CD4-positive, alpha-beta T cell treated with Interleukin-17A for 4 hours (primary cell): ENCODE measurements at regions not wholly inside any gene's neighbourhood (a gene's known extent, or its start where the extent isn't known, plus 50 kb on each side); places are given as distances from the start of the nearest gene placed in this dataset.

Source experiments
- DNase-seq: peaks from one replicate; pipeline ENCODE4 v3.0.0-alpha.2; 2020; ENCODE audit warnings: mixed read lengths

DNA sequence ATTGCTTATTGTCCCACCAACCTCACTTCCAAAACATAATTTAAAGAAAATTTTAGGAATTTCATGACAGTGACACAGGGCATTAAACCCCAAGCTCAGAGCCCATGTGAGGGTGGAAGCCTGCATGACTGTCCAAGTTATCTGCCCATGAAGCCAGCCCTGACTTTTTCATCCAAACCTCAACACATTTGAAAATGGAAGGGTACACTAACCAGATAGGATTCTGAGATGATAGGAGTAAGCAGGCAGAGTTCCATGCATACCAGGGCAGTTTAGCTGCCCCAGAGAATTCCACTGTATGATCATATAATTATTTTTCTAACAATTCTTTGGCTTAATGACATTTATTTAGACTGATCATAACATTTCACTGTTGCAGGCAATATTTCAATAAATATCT is 986.0 kb downstream of the TTLL7 start:
- no peak for DNase-seq

DNA sequence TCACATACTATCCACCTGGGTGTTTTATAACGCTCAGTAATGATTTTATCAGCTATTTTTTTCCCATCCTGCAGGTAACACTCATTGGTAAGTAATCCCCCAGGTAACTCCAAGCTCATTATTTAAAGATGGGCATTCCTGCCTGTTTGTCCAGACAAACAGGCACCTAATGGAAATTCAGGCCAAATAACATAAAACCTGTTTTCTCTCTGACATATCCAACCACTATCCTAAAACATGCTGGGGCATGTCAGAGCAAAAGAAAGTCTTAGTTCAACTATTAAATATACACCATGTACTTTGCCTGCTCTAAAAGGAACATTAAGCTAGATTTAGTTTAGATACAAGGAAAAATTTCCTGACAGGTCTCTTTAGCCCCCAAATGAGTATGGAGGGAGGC is 987.7 kb downstream of the TTLL7 start:
- DNase-seq, result no peak

DNA sequence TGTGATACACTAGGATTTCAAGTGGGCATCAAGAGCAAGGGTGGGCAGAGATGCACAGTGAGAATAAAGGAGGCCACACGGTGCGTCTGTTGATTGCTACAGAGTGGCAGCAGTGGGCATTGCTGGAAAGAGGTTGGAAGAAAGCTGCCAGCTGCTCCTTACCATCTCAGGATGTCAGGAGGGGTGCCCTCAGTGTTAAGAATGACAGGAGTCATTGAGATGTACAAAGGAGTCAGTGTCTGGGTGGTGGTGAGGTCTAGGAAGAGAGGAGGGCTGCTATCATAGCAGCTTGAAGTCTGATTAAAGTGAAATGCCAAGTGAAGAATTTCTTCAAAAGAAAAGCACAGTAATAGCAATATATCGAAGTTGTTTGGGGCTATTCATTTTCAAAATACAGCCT is 992.7 kb downstream of the TTLL7 start:
- DNase-seq, result no peak

DNA sequence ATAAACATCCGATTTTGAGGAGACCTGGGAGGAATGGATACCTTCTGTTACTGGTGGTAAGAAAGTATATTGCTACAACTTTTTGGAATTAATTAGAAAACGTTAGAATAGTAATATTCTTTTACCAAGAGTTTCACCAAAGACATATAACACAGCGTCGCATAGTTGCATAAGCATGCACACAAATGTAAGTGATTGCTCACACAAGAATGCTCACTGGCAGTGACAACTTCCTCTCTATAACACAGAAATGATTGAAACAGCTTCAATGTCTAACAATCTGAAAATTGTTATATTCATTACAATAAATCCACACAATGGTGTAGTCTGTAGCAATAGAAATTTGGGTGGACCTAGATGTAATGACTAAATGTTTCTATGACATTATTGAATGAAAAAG is 998.6 kb downstream of the TTLL7 start:
- DNase-seq, result no peak

DNA sequence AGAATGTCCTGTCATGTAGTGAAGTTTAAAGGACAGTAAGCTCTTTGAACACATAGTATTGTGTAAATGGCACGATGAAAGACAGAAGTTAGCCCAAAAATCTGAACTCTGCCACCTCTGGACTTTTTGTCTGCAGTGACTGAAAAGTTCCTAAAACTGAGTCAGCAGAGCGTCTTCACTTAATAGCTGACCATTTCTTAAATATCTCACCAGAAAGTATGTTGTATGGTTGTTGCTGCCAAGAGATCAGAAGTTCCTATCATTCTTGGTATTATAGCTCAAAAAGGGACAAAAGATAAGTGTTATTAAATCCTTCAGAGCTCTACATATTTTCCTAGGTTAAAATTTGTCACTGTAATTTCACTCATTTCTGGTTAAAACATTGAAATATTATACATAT is 1003.0 kb downstream of the TTLL7 start:
- no peak for DNase-seq

DNA sequence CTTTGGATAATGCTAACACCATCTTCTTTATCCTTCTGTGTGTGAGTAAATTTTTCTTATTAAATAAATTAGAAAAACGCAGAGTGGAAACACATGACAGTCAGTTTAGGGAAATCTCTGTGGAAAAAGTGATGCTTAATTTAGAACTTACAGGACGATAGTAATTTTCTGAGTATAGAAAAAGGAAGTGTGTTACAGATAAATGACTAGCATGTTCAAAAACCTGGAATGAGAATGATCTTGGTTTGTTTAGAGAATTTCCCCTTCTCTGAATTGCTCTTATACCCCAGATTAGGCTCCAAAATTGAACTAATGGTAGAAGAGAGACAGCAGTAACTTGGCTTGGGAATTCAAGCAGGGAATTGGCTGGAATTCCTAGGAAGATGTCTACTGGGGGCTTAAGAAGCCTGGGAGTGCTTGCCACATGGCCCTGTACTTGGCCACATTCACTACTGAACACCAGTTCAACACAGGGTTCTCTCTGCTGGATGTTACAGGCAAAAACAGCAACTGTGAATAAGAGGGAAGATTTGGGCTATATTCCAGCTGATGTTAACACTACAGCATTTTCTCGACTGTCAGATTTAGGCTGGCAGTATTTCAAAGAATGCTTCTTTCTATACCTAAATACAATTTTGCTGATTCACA is 1004.2 kb downstream of the TTLL7 start:
- DNase-seq, result no peak

DNA sequence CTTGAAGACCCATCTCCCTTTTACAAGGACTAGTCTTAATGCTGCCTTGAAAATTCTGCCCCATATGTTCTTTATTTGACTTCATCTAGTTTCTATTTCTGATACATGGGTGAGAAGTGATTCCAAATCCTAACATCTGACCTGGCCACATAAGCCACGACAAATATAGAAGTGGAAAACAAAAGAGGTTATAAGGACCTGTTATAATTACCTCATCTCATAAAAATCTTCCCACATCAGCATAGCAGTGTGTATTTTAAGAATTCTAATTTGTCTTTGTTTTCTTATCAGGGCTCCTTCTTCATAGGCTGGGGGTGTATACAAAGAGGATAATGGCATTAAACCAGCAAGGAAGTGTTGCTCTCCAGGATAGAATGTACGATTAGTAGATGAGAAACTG is 1007.4 kb downstream of the TTLL7 start:
- no peak for DNase-seq

DNA sequence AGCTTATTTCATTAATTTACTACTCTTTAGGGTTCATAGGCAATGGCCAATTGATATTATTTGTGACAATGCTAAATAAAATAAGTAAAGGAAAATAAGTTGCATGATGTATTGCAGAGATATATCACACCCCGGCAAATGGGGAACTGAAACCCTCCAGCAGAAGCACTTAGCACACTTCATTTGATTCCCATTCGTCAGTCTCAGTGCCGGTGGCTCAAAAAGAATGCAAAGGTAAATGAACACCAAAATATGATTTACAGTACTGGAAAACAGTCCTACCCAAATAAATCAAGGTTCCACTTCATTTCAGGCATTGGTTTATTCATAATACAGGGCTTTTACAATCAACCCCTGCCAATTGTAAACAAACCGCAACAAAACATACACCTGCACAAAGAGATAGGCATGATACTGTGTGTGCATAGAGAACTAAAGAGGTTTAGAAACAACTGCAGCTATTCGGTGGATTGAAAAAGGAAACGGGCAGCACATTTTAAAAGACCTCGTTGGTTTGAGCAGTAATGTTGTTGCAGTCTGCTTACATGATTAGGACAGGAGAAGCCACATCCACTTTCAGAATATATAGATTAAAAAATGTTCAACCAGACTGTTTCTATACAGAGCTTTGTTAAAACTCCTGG is 1019.2 kb downstream of the TTLL7 start:
- no peak for DNase-seq

DNA sequence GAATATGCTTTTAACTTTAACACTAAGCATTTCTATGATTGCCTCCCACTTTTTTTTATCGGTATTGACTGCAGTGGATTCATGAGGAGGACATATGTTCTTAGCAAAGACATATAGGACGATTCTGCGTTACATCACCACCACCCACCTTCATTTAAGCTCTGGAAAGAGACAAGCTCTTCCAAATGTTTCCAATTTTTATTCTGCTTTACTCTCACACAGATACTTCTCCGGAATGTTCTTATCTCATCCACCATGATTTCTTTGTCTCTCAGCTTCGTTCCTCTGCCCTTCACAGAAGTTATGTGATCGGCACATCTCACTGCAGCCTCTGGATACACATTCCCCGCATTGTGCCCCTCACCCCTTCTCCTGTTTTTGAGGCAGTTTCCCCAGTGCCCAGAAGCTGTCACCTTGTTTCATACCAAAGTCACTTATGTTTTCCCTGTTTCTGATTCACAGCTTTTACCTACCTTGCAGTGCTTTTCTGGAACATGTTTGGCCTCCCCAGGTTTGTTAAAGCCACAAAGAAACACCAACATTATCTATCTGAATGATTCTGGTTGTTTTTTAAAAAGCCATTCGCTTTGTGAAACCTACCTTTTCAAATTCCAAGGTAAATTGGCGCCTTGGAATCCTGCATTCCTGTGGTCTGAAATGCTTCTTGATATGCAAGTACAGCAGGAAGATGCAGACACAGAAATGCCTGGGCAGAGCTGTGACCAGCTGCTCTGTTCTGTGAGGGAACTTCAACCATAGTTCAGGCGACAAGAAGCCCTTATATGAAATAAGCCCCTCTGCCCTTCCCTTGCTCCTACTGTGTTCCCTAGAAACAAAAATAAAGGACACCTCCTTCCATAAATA is 1020.2 kb downstream of the TTLL7 start:
- no peak for DNase-seq

DNA sequence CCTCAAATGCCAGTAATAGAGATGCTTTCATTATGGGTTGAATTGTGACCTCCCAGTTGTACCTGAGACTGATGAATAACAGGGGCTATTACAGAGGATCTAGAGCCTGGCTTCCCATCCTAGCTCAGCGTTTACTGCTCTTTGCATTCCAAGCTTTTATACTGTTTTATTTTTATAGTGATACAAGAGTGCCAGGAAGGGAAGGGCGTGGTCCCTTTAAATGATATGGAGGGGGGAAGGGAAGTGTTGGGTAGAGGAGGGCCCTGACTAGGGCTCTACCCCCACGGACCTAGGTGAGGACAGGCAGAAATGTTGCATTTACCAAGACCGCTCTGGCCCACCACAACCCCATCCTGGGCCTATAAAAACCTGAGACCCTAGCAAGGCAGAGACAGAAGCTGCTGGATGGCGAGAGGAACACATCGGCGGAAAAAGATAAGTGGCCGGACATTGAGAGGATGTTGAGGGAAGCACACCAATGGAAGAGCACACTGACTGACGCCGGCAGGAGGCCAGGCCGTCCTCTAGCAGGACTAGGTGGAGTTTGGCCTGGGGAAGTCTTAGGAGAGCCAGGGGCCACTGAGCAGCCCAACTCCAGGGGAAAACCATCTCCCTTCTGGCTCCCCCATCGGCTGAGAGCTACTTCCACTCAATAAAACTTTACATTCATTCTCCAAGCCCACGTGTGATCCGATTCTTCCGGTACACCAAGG is 1025.9 kb downstream of the TTLL7 start:
- DNase-seq, result no peak

DNA sequence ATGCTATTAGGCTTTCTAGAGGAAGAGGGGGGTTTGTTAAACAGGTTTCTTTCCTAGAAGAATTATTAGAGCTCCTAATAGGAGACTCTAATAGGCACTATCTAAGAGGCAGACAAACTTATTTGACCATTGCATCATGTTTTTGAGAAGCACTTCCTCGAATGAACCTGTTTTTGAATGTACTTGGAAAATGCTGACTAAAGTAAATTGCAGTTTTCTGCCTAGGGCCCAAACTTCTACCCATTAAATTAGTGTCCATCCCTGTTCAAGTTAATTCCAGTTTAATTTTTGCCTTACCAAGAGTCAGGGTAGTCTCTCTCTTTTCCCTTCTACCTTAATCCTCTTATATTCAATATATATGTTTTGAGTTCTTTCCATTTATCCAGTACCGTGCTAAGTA is 1029.6 kb downstream of the TTLL7 start:
- no peak for DNase-seq

DNA sequence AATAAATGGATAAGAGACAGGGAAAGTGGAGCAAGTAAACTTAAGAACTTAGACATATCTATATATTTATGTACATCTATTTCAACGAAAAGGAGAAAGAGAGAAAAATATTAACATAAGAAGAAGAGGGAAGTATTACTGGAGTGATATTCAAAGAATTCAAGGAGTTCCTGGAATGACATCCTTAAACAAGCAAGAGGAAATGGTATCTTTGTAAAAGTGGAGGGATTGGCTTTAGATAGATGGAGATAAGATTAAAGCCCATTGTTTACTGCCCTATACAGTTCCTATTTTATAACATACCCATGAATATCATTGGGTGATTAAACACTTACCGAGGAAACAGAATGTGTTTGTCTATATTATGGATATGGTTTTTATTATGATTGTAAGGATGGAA is 1036.3 kb downstream of the TTLL7 start:
- DNase-seq, result no peak

DNA sequence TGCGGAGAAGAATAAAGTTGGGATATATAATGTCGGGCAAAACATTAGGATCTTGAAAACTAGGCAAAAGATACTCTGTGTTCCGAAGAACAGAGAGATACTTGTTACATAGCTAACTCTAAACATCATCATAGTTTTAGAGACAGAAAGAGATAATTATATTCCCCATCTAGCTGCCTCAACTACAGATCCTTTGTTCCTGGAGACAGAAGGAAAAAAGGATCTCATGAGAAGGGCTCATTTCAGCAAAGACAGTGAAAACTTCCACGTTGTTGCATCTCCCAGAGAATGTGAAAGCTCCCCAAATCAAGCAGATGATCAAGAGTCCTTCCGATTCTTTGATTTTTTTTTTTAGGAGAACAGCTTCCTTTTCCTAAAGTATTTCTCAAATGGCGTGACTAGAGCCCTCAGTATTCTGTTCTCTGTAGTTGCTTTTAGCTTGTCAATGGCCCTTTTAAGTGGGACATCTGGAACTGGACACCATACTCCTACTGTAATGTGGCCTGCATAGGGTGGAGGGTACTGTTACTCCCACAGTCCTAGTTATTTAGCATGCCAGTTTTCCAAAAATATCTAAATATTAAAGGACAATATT is 1048.2 kb downstream of the TTLL7 start:
- DNase-seq, result no peak

DNA sequence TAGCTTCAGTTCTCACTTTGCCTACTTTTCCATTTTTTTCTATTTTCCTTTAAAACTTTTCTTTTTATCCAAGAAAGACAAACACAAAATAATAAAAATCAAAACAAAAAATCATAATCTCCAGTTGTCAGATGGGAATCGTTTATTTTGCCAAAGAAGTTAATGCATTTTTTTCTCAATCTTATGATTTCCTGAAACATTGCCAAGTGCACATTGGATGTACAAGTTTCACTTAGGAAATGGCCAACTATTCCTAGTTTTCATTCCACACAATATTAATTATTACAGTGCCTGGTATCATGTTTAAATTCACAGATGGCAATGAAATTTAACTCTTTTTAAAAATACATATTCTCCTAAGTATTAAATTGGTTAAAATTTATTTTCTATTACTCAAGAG is 1050.5 kb downstream of the TTLL7 start:
- no peak for DNase-seq

DNA sequence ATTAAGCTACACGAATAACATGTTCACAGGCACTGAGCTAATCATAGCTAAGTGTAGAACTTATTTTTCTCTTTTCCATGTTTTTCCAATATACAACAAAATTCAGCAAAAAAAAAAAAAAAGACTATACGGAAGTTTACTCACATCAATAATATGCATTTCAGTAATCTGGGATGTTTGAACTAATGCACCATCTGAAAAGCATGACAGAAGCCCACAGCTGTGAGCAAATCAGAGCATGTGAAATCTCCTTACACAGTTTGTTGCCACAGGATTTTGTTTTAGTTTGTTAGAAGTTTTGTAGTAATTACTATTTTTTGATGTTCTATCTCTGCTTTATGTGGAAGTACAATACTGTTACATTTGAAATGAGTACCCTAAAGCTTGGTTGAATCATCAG is 1051.7 kb downstream of the TTLL7 start:
- DNase-seq, result no peak

DNA sequence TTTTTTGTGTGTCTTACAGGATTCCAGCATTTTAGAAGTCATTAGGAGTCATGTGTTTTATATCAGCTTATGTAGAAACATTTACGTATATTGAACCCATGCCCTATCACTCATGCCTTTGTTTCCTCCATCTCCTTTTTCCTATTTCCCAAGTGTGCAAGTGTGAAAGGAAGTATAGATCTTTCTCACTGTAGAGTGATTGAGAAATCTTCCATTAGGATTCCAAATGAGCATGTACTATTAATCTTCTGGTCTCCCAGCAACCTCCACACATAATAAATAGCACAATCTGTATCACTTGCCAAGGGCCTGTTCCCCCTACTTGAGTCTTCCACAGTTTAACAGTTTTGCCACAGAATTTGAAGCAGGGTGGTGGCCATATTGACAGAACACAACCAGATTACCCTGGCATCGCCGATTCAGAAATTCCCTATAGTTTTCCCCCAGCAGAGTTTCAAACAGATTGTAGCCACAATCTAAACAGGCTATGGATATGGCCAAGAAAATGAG is 1052.8 kb downstream of the TTLL7 start:
- DNase-seq, result no peak

DNA sequence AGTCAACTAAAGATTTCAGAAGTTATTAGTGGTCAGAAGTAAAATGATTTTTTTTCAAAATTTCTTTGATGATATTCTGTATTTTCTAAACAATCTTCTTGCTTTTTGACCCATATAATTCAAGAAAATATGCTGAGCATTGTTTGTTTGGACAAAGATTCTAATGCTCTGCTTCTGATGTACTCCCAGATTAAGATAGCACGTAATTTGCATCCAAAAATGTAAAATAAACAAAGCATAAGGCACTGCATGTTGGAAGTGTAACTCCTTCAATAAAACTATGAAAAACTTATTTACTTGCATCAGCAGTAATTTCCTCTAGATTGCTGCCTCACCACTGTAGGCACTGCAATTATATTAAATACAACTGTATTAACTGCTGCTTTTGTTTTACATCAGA is 1054.1 kb downstream of the TTLL7 start:
- no peak for DNase-seq

DNA sequence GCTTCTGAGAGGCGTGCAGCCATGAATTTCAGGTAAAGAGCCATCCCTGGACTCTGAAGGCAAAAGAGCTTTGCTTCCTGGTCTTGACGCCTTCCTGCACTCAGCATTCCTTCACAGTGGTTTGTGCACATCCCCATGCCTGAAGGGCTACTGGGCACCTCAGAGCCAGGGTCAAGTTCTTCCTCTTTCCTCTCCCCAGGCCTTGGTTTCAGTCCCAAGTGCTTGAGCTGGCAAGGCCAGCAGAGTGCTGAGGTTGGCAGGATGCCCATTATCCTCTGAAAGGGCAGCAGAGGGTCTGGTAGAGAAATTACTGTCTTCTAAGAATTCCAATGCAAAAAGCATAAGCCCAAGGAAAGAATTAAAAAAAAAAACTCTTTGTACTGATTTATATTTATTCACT is 1064.9 kb downstream of the TTLL7 start:
- DNase-seq, result no peak

DNA sequence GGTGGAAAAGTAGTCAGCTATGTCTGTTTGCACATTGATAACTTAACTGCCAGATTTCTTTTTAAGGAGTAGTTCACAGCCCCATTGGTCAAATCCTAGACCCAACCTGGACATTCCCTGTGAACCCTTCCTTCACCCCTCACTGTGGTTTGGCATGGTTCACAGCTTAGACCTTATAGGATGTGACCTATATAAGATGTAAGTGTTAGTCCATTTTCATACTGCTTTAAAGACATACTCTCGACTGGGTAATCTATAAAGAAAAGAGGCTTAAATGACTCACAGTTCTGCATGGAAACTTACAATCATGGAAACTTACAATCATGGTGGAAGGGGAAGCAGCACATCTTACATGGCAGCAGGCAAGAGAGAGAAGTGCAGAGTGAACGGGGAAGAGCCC is 1066.2 kb downstream of the TTLL7 start:
- no peak for DNase-seq

DNA sequence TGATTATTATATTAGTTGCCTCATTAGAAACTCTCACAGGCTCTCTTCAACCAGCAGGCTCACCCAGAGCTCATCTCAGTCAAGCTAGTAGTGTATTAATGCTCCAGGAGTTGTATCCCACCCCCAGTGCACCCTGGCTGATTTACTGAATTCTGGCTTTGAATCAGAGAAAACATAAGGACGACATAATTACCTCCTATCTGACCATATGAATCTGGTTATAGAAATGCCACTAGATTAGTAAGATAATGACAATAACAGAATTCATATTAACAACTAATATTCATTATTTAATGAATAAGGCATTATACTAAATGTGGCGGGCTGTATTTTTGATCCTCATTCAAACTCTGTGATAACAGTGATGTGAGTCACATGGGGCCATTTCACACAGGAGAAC is 1066.7 kb downstream of the TTLL7 start:
- DNase-seq, result no peak

DNA sequence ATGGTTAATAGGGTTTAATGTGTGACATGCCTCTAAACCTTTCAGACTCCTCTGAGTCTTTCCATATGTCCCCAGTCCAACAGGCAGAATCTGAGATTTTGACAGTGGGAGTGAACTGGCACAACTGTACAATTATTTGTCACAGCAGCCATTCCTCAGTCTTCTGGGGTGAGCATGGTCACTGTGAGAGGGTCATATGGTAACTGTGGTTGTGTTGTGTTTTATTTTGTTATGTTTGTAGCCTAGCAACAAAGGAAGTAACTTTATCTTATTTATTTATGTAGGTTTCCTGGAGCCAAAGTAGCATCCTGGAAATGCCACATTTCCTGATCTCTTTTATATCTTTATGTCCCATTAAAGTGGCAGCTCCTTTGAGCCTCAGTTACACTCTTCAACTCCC is 1067.9 kb downstream of the TTLL7 start:
- no peak for DNase-seq

DNA sequence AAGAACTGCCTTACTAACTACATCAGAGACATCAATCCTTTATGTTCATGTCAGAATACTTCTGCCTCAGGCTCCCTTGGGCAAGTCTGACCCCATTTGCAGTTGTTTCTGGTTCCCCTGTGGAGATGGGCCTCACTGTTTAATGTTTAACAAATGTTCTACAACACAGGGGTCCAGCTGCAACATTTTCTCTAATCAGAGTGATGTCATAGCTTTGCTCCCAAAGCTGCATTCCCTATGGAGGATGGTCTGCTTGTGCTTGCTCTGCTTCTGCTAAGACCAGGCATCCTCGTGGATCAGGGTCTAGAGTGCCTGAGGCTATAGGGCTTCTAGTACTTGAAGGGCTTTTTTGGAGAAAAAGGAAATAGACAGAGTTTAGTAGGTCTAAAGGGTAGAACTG is 1071.2 kb downstream of the TTLL7 start:
- no peak for DNase-seq

DNA sequence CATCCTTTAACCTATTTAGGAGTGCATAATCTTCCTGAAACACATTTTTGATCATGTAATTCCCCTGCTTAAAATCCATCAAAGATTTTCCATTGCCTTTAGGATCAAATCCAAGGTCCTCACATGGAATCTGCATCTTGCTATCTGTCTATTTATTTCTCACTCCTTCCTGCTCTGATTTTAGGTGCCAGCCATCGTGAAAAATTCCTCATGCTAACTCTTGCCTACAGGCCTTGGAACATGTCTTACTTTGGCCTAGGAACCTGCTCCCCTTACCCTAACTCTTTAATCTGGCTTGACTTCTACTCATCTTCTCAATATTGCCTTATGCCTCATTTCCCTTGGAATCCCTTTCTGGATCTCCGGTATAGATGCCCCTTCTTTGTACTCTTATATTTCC is 1074.3 kb downstream of the TTLL7 start:
- no peak for DNase-seq
